ENCODE measurements at regions not wholly inside any gene's neighbourhood (a gene's known extent, or its start where the extent isn't known, plus 50 kb on each side); places are given as distances from the start of the nearest gene placed in this dataset.

DNA sequence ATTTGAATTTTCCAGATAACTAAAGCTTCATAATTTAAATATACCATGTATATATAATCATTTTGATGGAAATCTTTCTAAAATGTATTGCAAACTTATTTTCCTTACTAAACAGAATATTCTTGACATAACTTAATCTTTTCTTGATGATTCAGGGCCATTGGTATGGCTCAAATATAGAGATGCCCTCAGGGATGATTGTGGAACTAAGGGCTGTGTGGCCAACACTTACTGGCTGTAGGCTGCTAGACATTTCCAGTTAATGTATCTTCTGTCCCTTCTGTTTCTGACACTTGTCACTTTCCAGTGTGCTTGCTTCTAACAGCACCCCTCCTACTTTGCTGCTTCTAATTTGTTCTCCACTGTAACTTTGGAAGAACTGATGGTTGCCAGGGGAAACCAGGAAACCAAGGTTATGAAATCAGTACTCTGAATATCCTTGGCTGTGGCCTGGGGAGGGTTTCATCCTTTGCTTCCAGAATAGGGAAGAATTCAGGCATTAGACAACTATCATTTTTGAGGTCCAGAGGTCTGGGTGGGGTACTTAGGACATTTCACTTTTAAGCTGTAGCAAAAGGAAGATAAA is 697.2 kb downstream of the ETS1 start:
- no peak for TF ChIP-seq ZNF274 (IDR thresholded peaks at IDR 0.05; ENCODE audit: low read depth, low read length)
- no peak for TF ChIP-seq YY1 (IDR thresholded peaks at IDR 0.05; ENCODE audit: insufficient read depth, insufficient read length)
- no peak for TF ChIP-seq SUZ12 (IDR thresholded peaks at IDR 0.05; ENCODE audit: extremely low read depth, insufficient read depth, insufficient read length)
